GM10266 (cell line): ENCODE measurements at regions not wholly inside any gene's neighbourhood (a gene's known extent, or its start where the extent isn't known, plus 50 kb on each side); places are given as distances from the start of the nearest gene placed in this dataset.

Experiments
- DNase-seq: peaks from one replicate; pipeline ENCODE4 v3.0.0; 2012; ENCODE audit errors: extremely low spot score
- TF ChIP-seq, protein P1 (sequence below): IDR thresholded peaks from 2 replicates; pipeline ENCODE4 v1.5.1; 2012; ENCODE audit warnings: mild to moderate bottlenecking, low read depth; ENCODE audit not compliant: control insufficient read depth, insufficient read depth; ENCODE audit errors: missing control alignments

DNA sequence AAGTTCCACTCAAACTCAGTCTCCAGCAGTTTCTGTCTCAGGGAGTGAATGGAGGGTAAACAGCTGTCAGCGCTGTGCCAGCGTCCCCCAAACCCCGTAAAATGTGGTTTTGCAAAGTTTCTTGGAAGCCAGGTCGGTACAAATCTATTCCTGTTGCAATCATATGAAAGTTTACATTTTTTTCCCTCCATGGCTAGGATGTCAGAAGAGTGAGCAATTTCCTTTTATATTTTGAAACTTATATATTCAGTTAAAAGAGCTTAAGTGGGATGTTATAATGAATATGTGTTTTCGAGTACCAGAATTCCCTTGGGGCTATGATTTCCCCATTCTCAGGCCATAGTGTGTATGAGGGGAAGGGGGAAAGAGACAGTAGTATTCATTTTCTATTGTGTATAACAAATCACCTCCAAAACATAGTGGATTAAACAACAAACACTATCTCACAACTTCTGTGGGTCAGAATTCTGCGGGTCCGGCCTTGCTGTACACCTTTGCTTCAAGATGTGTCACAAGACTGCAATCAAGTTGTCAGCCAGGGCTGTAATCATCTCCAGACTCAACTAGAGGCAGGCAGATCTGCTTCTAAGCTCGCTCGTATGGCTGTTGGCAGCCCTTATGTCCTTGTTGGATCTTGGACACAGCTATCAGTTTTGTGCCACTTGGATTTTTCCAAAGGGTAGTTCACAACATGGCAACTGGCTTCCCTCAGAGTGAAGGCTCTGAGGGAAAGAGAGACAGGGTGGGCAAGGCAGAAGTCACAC lies 107.4 kb downstream of the SNX18 start:
- DNase-seq: no peak
- TF ChIP-seq, protein P1, sequence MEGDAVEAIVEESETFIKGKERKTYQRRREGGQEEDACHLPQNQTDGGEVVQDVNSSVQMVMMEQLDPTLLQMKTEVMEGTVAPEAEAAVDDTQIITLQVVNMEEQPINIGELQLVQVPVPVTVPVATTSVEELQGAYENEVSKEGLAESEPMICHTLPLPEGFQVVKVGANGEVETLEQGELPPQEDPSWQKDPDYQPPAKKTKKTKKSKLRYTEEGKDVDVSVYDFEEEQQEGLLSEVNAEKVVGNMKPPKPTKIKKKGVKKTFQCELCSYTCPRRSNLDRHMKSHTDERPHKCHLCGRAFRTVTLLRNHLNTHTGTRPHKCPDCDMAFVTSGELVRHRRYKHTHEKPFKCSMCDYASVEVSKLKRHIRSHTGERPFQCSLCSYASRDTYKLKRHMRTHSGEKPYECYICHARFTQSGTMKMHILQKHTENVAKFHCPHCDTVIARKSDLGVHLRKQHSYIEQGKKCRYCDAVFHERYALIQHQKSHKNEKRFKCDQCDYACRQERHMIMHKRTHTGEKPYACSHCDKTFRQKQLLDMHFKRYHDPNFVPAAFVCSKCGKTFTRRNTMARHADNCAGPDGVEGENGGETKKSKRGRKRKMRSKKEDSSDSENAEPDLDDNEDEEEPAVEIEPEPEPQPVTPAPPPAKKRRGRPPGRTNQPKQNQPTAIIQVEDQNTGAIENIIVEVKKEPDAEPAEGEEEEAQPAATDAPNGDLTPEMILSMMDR: no peak

DNA sequence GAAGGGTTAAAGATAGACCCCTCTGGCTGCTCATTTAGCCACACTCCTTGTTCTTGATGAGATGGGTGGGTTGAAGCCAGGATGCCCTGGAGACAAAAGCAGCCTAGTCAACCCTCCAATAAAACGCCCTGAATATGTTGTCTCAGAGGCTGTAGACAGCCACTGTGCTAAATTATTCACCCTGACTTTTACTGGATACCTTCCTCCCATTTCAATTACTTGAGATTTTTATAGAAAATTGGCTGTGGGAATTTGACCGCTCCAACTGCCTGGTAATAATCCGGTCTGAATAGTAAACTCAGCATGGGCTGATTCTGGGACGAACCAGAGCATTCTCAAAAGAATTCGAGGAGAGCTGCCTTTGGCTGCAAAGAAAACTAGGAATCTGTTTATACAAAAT lies 104.2 kb downstream of the SNX18 start:
- DNase-seq: no peak
- TF ChIP-seq, protein P1: no peak

DNA sequence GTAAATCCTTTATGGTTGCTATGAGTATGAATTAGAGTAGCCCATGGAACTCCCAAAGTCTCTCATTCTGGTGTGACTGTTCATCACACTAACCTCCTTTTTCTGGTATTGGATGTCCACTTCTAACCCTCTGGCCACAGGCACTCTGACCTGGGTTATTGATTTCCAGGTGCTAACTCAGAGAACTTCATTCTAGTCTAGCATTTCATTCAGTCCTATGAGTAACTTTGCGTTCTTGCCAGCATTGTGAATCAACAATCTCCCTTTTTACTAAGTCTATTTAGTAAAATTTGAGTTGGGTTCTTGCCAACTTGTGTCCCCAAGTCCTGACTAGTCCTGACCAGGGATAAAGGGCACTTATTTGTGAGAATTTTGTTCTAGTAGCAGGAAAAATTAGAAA lies 103.5 kb downstream of the SNX18 start:
- DNase-seq: no peak
- TF ChIP-seq, protein P1: no peak

DNA sequence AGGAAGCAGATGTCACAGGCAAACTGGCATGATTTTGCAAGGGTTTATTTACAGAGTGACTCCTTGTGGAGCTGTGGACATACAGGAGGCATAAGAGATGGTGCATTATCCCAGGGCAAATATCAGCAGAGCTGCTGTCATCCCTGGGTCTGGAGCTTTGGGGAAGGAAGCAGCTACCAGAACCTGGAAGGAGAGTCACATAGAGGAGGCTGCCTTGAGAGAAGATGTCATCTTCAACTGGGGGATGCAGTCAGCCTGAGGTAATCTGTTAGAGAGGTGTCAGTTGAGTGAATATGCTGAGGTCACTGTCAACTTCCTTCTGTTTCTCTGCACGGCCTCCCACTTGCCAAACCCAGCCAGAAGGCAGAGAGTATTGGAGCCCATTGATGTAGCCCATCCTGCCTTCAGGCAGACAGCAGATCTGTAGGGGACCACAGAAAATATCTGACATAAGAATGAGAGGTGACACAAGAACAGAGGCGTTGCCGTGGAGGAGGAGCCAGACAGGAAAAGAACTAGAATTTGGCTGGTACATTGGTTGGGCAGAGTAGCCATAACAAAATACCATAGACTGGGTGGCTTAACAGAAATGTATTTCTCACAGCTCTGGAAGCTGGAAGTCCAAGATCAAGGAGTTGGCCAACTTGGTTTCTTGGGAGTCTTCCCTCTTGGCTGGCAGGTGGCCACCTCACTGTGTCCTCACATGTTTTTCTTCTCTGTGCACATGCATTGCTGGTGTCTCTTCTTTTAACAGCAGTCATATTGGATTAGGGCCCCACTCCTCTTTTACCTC lies 102.8 kb downstream of the SNX18 start:
- TF ChIP-seq, protein P1: no peak
- DNase-seq: no peak

DNA sequence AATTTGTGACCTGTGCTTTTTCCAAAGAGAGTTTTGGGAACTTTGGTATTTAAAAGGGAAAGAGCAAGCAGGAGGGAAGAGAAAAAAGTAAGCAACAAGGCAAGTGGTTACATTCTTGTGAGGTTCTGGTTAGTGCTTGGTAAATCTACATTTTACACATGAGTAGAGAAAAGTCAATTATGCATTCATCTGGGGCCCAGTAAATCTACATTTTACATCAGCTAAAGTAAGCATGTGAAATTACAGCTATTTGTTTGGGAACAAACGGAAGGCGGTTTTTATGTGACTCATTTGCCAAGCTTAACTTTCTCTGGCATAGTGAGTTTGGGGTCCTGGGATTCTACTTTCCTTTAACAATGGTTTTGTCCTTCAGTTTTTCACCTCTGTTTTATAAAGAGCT lies 102.2 kb downstream of the SNX18 start:
- TF ChIP-seq, protein P1: no peak
- DNase-seq: no peak

DNA sequence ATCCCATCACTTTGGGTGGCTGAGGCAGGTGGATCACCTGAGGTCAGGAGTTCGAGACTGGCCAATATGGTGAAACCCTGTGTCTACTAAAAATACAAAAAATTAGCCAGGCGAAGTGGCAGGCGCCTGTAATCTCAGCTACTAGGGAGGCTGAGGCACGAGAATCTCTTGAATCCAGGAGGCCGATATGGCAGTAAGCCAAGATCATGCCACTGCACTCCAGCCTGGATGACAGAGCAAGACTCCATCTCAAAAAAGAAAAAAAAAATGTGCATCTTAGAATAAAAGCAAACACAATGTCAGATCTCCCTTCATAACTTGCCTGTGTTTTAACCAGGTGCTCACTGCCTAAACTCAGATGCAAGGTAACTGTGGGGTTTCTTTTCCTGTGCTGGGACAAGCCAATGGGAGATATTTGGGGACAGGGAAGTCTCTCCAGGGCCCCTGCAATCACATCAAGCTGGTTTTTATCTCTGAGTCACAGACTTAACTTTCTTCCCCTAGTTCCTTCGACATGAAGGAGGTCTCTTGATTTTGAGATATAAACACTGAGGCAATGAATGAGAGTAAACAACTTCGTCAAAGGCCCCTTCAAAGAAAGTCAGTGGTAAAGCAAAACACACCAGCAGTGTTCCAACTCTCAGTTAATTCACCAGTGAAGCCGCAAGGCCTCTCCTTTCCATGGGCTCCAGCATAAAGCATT lies 99.1 kb downstream of the SNX18 start:
- TF ChIP-seq, protein P1: no peak
- DNase-seq: no peak
